ENCODE measurements at regions not wholly inside any gene's neighbourhood (a gene's known extent, or its start where the extent isn't known, plus 50 kb on each side); places are given as distances from the start of the nearest gene placed in this dataset.

- POLR2A ChIA-PET (ENCODE audit: low non-redundant PET), result no interaction called here
- no peak overlapping the region for H3K27ac ChIP-seq
- CTCF ChIA-PET, result no interaction called here
- no peak for DNase-seq (ENCODE audit: low spot score)
- TF ChIP-seq CTCF (conservative IDR thresholded peaks at IDR 0.05; ENCODE audit: low read depth), result no peak
Observed at GRCh38 chr12:127987199-127987901, 279.6 kb upstream of the TMEM132C start.

- no peak overlapping the region for H3K27ac ChIP-seq
- POLR2A ChIA-PET (ENCODE audit: low non-redundant PET), result no interaction called here
- no peak for TF ChIP-seq CTCF (conservative IDR thresholded peaks at IDR 0.05; ENCODE audit: low read depth)
- no peak for DNase-seq (ENCODE audit: low spot score)
- CTCF ChIA-PET, result no interaction called here
Observed at GRCh38 chr12:127991485-127991884, 275.5 kb upstream of the TMEM132C start.

- POLR2A ChIA-PET (ENCODE audit: low non-redundant PET), result no interaction called here
- TF ChIP-seq CTCF (conservative IDR thresholded peaks at IDR 0.05; ENCODE audit: low read depth), result no peak
Observed at GRCh38 chr12:127998988-127999387, 268.0 kb upstream of the TMEM132C start.

GRCh38 chr12:128004383-128004938 is 262.5 kb upstream of the TMEM132C start:
- ChIA-PET POLR2A (ENCODE audit: low non-redundant PET) (no interaction called here), CTCF (no interaction called here)
- no peak overlapping the region for H3K27ac ChIP-seq
- no peak for TF ChIP-seq CTCF (conservative IDR thresholded peaks at IDR 0.05; ENCODE audit: low read depth)
- DNase-seq (ENCODE audit: low spot score), result no peak

More at GRCh38 chr12:127998988-127999387, 268.0 kb upstream of the TMEM132C start:
- DNase-seq (ENCODE audit: low spot score), result no peak
- H3K27ac ChIP-seq, result no peak overlapping the region
- CTCF ChIA-PET, result no interaction called here

GRCh38 chr12:128007250-128007649 is 259.7 kb upstream of the TMEM132C start:
- TF ChIP-seq CTCF (conservative IDR thresholded peaks at IDR 0.05; ENCODE audit: low read depth), result no peak
- no peak overlapping the region for H3K27ac ChIP-seq
- POLR2A ChIA-PET (ENCODE audit: low non-redundant PET), result no interaction called here
- CTCF ChIA-PET, result no interaction called here
- no peak for DNase-seq (ENCODE audit: low spot score)

GRCh38 chr12:128008341-128008740 is 258.6 kb upstream of the TMEM132C start:
- POLR2A ChIA-PET (ENCODE audit: low non-redundant PET), result no interaction called here
- no peak for DNase-seq (ENCODE audit: low spot score)
- CTCF ChIA-PET, result no interaction called here
- no peak overlapping the region for H3K27ac ChIP-seq
- TF ChIP-seq CTCF (conservative IDR thresholded peaks at IDR 0.05; ENCODE audit: low read depth), result no peak

All from RWPE1 (cell line).